Bronchial epithelial cell (primary cell): ENCODE measurements at regions not wholly inside any gene's neighbourhood (a gene's known extent, or its start where the extent isn't known, plus 50 kb on each side); places are given as distances from the start of the nearest gene placed in this dataset.

Experiments
- DNase-seq: peaks from one replicate; pipeline ENCODE4 v3.0.0-alpha.2; 2010; ENCODE audit warnings: low read depth
- FAIRE-seq: peaks from 2 replicates; lab custom pipeline; 2011; peaks lifted over from hg19 to GRCh38; lab: Jason Lieb, UNC
- H3K27me3 ChIP-seq: 2 replicates; pipeline ENCODE4 v1.5.1; 2011; ENCODE audit warnings: low read length; ENCODE audit not compliant: control insufficient read depth, insufficient read depth
- H3K36me3 ChIP-seq: 2 replicates; pipeline ENCODE4 v1.5.1; 2011; ENCODE audit warnings: low read length; ENCODE audit not compliant: control insufficient read depth, insufficient read depth
- H3K4me3 ChIP-seq: 2 replicates; pipeline ENCODE4 v1.5.1; 2011; ENCODE audit warnings: mild to moderate bottlenecking, low read depth, low read length, control low read depth
- CTCF ChIP-seq: IDR thresholded peaks from 2 replicates; pipeline ENCODE4 v1.5.1; 2011; ENCODE audit warnings: mild to moderate bottlenecking, moderate library complexity, low read length, control low read depth, inconsistent platforms; ENCODE audit not compliant: insufficient read depth, severe bottlenecking

GRCh38 chr13:84745051-84745551, 862.8 kb upstream of the SLITRK1 start:
- Histone ChIP-seq H3K27me3 (no peaks in the 10 kb centered on the region), H3K4me3 (no peak overlapping the region), H3K36me3 (no peaks in the 10 kb centered on the region)
- FAIRE-seq, result no peak
- DNase-seq, result no peak
- no peak for TF ChIP-seq CTCF

GRCh38 chr13:84744203-84744602, 861.9 kb upstream of the SLITRK1 start:
- TF ChIP-seq CTCF, result no peak
- Histone ChIP-seq H3K27me3 (no peaks in the 10 kb centered on the region), H3K36me3 (no peaks in the 10 kb centered on the region), H3K4me3 (no peak overlapping the region)
- FAIRE-seq (no peak), DNase-seq (no peak)

GRCh38 chr13:84741253-84741652, 859.0 kb upstream of the SLITRK1 start:
- DNase-seq (no peak), FAIRE-seq (no peak)
- TF ChIP-seq CTCF, result no peak
- no peaks in the 10 kb centered on the region for H3K27me3 ChIP-seq
- no peaks in the 10 kb centered on the region for H3K36me3 ChIP-seq
- H3K4me3 ChIP-seq, result no peak overlapping the region

GRCh38 chr13:84739021-84739420, 856.7 kb upstream of the SLITRK1 start:
- no peak for FAIRE-seq

GRCh38 chr13:84737661-84738060, 855.4 kb upstream of the SLITRK1 start:
- Histone ChIP-seq H3K27me3 (no peaks in the 10 kb centered on the region), H3K36me3 (no peaks in the 10 kb centered on the region), H3K4me3 (no peak overlapping the region)
- FAIRE-seq (no peak), DNase-seq (no peak)
- no peak for TF ChIP-seq CTCF

More at GRCh38 chr13:84739021-84739420, 856.7 kb upstream of the SLITRK1 start:
- Histone ChIP-seq H3K27me3 (no peaks in the 10 kb centered on the region), H3K36me3 (no peaks in the 10 kb centered on the region), H3K4me3 (no peak overlapping the region)
- TF ChIP-seq CTCF, result no peak
- DNase-seq, result no peak

GRCh38 chr13:84730376-84730775, 848.1 kb upstream of the SLITRK1 start:
- no peak for TF ChIP-seq CTCF
- FAIRE-seq, result no peak

More at GRCh38 chr13:84730376-84730775, 848.1 kb upstream of the SLITRK1 start:
- H3K36me3 ChIP-seq, result no peaks in the 10 kb centered on the region
- H3K27me3 ChIP-seq, result no peaks in the 10 kb centered on the region
- no peak for DNase-seq
- no peak overlapping the region for H3K4me3 ChIP-seq
